A549 (cell line): ENCODE measurements at regions not wholly inside any gene's neighbourhood (a gene's known extent, or its start where the extent isn't known, plus 50 kb on each side); places are given as distances from the start of the nearest gene placed in this dataset.

Experiments
- ATAC-seq, 2 experiments: fragments of 200-7000 bp in 1 of 2; fragments of >200 bp in 1 of 2; cut with Nextera tagmentation in 1 of 2; cut with Tn5 transposase in 1 of 2; 3 replicates each; pipeline versions ENCODE4 v1.8.0 to v1.9.1; 2018 to 2020; ENCODE audit warnings: mild to moderate bottlenecking in 1 of 2, moderate library complexity in 1 of 2
- CTCF ChIA-PET: fragments of 300-600 bp; sonication (Branson Sonifier 250); formaldehyde crosslinking; extraction: SDS; loops from one replicate; lab custom pipeline; 2021; ENCODE audit warnings: antibody characterized with exemption, inconsistent platforms; lab: Yijun Ruan, JAX
- POLR2A ChIA-PET: fragments of 350-600 bp; formaldehyde crosslinking; extraction: SDS; loops from one replicate; lab custom pipeline; 2021; ENCODE audit warnings: antibody characterized with exemption, inconsistent platforms; lab: Yijun Ruan, JAX
- DNase-seq, 2 experiments: peaks; one replicate each; pipeline versions ENCODE4 v3.0.0 to v3.0.0-alpha.2; 2011 to 2016; ENCODE audit warnings: low read depth in 1 of 2, low spot score in 1 of 2
- FAIRE-seq: peaks from 2 replicates; lab custom pipeline; 2011; peaks lifted over from hg19 to GRCh38; lab: Jason Lieb, UNC
- H3K27ac ChIP-seq, 2 experiments: fragments of >200 bp; sonication (Bioruptor Twin); formaldehyde crosslinking; 3 replicates each; pipeline ENCODE4 v1.5.1; 2016 to 2017
- H3K4me1 ChIP-seq: fragments of >200 bp; sonication (Bioruptor Twin); formaldehyde crosslinking; 3 replicates; pipeline ENCODE4 v1.6.1; 2016
- H3K4me2 ChIP-seq: fragments of >200 bp; sonication (Bioruptor Twin); formaldehyde crosslinking; 3 replicates; pipeline ENCODE4 v1.6.1; 2016
- H3K4me3 ChIP-seq: fragments of >200 bp; sonication (Bioruptor Twin); formaldehyde crosslinking; 3 replicates; pipeline ENCODE4 v1.5.1; 2016
- H3K9me3 ChIP-seq: fragments of >200 bp; sonication (Bioruptor Twin); formaldehyde crosslinking; 3 replicates; pipeline ENCODE4 v1.6.1; 2016
- CEBPB ChIP-seq, 2 experiments: fragments of >200 bp in 1 of 2; sonication (Bioruptor Twin) in 1 of 2; formaldehyde crosslinking in 1 of 2; IDR thresholded peaks; 2 replicates each; pipeline ENCODE4 v1.6.1; 2012 to 2016
- CHD2 ChIP-seq: fragments of 150-350 bp; IDR thresholded peaks from 2 replicates; pipeline ENCODE4 v1.6.1; 2014; ENCODE audit warnings: low read length; ENCODE audit not compliant: partially characterized antibody
- EHF ChIP-seq: fragments of 250-450 bp; sonication (Bioruptor Pico); IDR thresholded peaks from 2 replicates; pipeline ENCODE4 v1.5.0; 2020; ENCODE audit warnings: mild to moderate bottlenecking
- EHMT2 ChIP-seq: fragments of 200-600 bp; sonication (generic); IDR thresholded peaks from 2 replicates; pipeline ENCODE4 v1.6.1; 2016; ENCODE audit warnings: antibody characterized with exemption, low read depth, mild to moderate bottlenecking, moderate library complexity
- FOSL2 ChIP-seq, 2 experiments: fragments of 450-650 bp in 1 of 2; fragments of >200 bp in 1 of 2; sonication (Bioruptor Twin) in 1 of 2; formaldehyde crosslinking; IDR thresholded peaks; 2 replicates each; pipeline versions ENCODE4 v1.5.0 to v1.6.1; 2016 to 2020; ENCODE audit warnings: mild to moderate bottlenecking in 1 of 2, moderate library complexity in 1 of 2
- FOXS1 ChIP-seq: fragments of 250-450 bp; sonication (Bioruptor Pico); IDR thresholded peaks from 2 replicates; pipeline ENCODE4 v1.5.0; 2020; ENCODE audit warnings: mild to moderate bottlenecking, moderate library complexity
- GATA3 ChIP-seq: IDR thresholded peaks from 2 replicates; pipeline ENCODE4 v1.6.1; 2012; ENCODE audit warnings: borderline replicate concordance
- HDAC2 ChIP-seq: fragments of 200-600 bp; sonication (generic); IDR thresholded peaks from 2 replicates; pipeline ENCODE4 v1.6.1; 2016
- HEYL ChIP-seq: fragments of 250-450 bp; sonication (Bioruptor Pico); IDR thresholded peaks from 2 replicates; pipeline ENCODE4 v1.8.0; 2021; ENCODE audit warnings: mild to moderate bottlenecking, moderate library complexity
- HOXA7 ChIP-seq: fragments of 250-450 bp; sonication (Bioruptor Pico); IDR thresholded peaks from 2 replicates; pipeline ENCODE4 v1.5.0; 2020; ENCODE audit warnings: mild to moderate bottlenecking, moderate library complexity
- HOXB13 ChIP-seq: fragments of 250-450 bp; sonication (Bioruptor Pico); IDR thresholded peaks from 2 replicates; pipeline ENCODE4 v1.5.0; 2020; ENCODE audit warnings: low read depth, mild to moderate bottlenecking, moderate library complexity
- KDM5A ChIP-seq: fragments of 200-600 bp; sonication (generic); IDR thresholded peaks from 2 replicates; pipeline ENCODE4 v1.6.1; 2016; ENCODE audit warnings: antibody characterized with exemption, mild to moderate bottlenecking
- MAZ ChIP-seq: fragments of 150-350 bp; IDR thresholded peaks from 2 replicates; pipeline ENCODE4 v1.6.1; 2014; ENCODE audit warnings: antibody characterized with exemption, low read depth, low read length, borderline replicate concordance
- NPAS2 ChIP-seq: fragments of 250-450 bp; sonication (Bioruptor Pico); IDR thresholded peaks from 2 replicates; pipeline ENCODE4 v1.8.0; 2022; ENCODE audit warnings: mild to moderate bottlenecking, moderate library complexity, borderline replicate concordance
- POLR2A ChIP-seq: IDR thresholded peaks from 2 replicates; pipeline ENCODE4 v1.6.1; 2012; ENCODE audit warnings: mild to moderate bottlenecking, low read length
- RFX5 ChIP-seq: fragments of 450-650 bp; IDR thresholded peaks from 2 replicates; pipeline ENCODE4 v1.7.1; 2014; ENCODE audit warnings: antibody characterized with exemption, mild to moderate bottlenecking, moderate library complexity
- RNF2 ChIP-seq: fragments of 200-600 bp; sonication (generic); IDR thresholded peaks from 2 replicates; pipeline ENCODE4 v1.6.1; 2016; ENCODE audit warnings: low read depth, mild to moderate bottlenecking, antibody characterized with exemption, moderate library complexity, borderline replicate concordance
- SMC3 ChIP-seq: fragments of >200 bp; sonication (Bioruptor Twin); formaldehyde crosslinking; IDR thresholded peaks from 3 replicates; pipeline ENCODE4 v1.6.1; 2018; ENCODE audit warnings: inconsistent platforms
- TP53 ChIP-seq: fragments of 250-450 bp; sonication (Bioruptor Pico); IDR thresholded peaks from 2 replicates; pipeline ENCODE4 v1.5.0; 2021; ENCODE audit warnings: mild to moderate bottlenecking, moderate library complexity
- WGBS: methylation state at CpG from one replicate; pipeline ENCODE4 v1.1.6; 2017; ENCODE audit errors: missing lambda C conversion rate; 5-methylcytosine and 5-hydroxymethylcytosine counted together
- TF ChIP-seq, protein P1 (sequence below): IDR thresholded peaks from 2 replicates; pipeline ENCODE4 v1.6.1; 2012; ENCODE audit warnings: low read depth, borderline replicate concordance
- TF ChIP-seq, protein P2 (sequence below): fragments of 250-450 bp; sonication (Bioruptor Pico); IDR thresholded peaks from 2 replicates; pipeline ENCODE4 v1.5.0; 2020; ENCODE audit warnings: low read depth, mild to moderate bottlenecking, moderate library complexity
- TF ChIP-seq, protein P3 (sequence below): fragments of 200-600 bp; sonication (generic); IDR thresholded peaks from 2 replicates; pipeline ENCODE4 v1.6.1; 2016; ENCODE audit warnings: antibody characterized with exemption, mild to moderate bottlenecking, moderate library complexity
- TF ChIP-seq, protein P4 (sequence below): fragments of 450-650 bp; IDR thresholded peaks from 2 replicates; pipeline ENCODE4 v1.6.1; 2014; ENCODE audit warnings: antibody characterized with exemption

DNA sequence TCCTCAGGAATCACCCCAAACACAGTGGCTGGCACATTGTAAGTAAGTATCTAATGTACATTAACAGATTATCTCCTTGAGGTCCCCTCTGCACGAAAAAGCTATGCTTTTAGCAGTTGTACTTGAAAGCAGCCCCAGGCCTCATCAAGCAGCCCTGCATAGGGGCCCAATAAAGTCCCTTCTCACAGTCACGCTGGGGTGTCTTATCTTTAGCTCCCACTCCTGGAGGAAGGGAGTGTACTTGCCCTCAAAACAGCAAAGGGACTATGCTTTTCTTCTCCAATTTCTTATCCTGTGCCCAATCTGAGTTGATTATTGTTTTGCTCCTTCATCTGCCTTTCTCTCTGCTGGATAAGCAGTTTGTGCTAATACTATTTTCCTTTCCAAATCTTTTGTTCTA lies 168.8 kb upstream of the PLXNA2 start:
- CTCF ChIA-PET, result no interaction called here
- no peak for ATAC-seq
- Histone ChIP-seq H3K9me3 (no peaks in the 10 kb centered on the region), H3K4me1 (no peaks in the 10 kb centered on the region), H3K27ac (no peak overlapping the region)
- DNase-seq, result no peak
- no peak for FAIRE-seq
- 11% methylated on average over 2 of the region's 2 CpGs for WGBS
- TF ChIP-seq CHD2 (no peak), RFX5 (no peak), MAZ (no peak), GATA3 (no peak), HDAC2 (no peak)
- TF ChIP-seq, all 56 proteins: peak for 0
- H3K4me2 ChIP-seq, result no peak overlapping the region
- H3K4me3 ChIP-seq, result no peak overlapping the region
- POLR2A ChIA-PET, result no interaction called here

DNA sequence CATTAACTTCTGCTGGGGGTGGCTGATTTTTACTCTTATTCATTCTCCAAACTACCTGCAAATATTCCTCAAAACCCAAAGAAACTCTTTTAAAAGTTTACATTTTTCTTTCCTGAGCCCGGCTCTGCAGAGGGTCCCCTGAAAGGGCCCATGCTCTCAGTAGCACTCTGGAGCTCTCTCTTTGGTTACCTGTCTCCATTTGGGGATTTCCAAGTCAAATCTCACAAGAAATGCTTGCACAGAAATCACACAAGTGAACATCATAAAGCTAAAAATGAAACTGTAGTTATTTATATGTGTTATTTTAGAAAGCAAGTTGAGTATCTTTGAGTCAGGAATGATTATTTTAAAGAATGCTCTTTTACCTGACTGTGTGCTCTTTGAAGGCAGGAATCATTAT lies 174.5 kb upstream of the PLXNA2 start:
- Histone ChIP-seq H3K4me1 (no peaks in the 10 kb centered on the region), H3K4me2 (no peak overlapping the region), H3K9me3 (no peaks in the 10 kb centered on the region), H3K27ac (no peak overlapping the region), H3K4me3 (no peak overlapping the region)
- WGBS, result 0% methylated on average over 1 of the region's 1 CpG
- POLR2A ChIA-PET, result no interaction called here
- FAIRE-seq, result no peak
- TF ChIP-seq, protein P1, sequence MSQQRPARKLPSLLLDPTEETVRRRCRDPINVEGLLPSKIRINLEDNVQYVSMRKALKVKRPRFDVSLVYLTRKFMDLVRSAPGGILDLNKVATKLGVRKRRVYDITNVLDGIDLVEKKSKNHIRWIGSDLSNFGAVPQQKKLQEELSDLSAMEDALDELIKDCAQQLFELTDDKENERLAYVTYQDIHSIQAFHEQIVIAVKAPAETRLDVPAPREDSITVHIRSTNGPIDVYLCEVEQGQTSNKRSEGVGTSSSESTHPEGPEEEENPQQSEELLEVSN, result no peak
- TF ChIP-seq RNF2, result no peak
- no peak for TF ChIP-seq HOXB13
- no peak for TF ChIP-seq HOXA7 (CRISPR knock-in tag)
- TF ChIP-seq SMC3, result no peak
- TF ChIP-seq CEBPB (IDR thresholded peaks at IDR 0.05), result no peak
- no peak for TF ChIP-seq POLR2A
- no peak for TF ChIP-seq NPAS2 (CRISPR knock-in tag)
- no peak for TF ChIP-seq TP53
- TF ChIP-seq, protein P2, sequence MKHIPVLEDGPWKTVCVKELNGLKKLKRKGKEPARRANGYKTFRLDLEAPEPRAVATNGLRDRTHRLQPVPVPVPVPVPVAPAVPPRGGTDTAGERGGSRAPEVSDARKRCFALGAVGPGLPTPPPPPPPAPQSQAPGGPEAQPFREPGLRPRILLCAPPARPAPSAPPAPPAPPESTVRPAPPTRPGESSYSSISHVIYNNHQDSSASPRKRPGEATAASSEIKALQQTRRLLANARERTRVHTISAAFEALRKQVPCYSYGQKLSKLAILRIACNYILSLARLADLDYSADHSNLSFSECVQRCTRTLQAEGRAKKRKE (CRISPR knock-in tag), result no peak
- no peak for TF ChIP-seq KDM5A
- no peak for TF ChIP-seq GATA3
- no peak for TF ChIP-seq FOSL2 (IDR thresholded peaks at IDR 0.05)
- TF ChIP-seq FOSL2 (CRISPR knock-in tag; IDR thresholded peaks at IDR 0.05), result no peak
- no peak for TF ChIP-seq HEYL (CRISPR knock-in tag)
- TF ChIP-seq EHF (CRISPR knock-in tag), result no peak
- no peak for TF ChIP-seq FOXS1 (CRISPR knock-in tag)
- TF ChIP-seq, protein P3, sequence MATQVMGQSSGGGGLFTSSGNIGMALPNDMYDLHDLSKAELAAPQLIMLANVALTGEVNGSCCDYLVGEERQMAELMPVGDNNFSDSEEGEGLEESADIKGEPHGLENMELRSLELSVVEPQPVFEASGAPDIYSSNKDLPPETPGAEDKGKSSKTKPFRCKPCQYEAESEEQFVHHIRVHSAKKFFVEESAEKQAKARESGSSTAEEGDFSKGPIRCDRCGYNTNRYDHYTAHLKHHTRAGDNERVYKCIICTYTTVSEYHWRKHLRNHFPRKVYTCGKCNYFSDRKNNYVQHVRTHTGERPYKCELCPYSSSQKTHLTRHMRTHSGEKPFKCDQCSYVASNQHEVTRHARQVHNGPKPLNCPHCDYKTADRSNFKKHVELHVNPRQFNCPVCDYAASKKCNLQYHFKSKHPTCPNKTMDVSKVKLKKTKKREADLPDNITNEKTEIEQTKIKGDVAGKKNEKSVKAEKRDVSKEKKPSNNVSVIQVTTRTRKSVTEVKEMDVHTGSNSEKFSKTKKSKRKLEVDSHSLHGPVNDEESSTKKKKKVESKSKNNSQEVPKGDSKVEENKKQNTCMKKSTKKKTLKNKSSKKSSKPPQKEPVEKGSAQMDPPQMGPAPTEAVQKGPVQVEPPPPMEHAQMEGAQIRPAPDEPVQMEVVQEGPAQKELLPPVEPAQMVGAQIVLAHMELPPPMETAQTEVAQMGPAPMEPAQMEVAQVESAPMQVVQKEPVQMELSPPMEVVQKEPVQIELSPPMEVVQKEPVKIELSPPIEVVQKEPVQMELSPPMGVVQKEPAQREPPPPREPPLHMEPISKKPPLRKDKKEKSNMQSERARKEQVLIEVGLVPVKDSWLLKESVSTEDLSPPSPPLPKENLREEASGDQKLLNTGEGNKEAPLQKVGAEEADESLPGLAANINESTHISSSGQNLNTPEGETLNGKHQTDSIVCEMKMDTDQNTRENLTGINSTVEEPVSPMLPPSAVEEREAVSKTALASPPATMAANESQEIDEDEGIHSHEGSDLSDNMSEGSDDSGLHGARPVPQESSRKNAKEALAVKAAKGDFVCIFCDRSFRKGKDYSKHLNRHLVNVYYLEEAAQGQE, result no peak
- no peak for TF ChIP-seq MAZ
- no peak for TF ChIP-seq EHMT2
- TF ChIP-seq, protein P4, sequence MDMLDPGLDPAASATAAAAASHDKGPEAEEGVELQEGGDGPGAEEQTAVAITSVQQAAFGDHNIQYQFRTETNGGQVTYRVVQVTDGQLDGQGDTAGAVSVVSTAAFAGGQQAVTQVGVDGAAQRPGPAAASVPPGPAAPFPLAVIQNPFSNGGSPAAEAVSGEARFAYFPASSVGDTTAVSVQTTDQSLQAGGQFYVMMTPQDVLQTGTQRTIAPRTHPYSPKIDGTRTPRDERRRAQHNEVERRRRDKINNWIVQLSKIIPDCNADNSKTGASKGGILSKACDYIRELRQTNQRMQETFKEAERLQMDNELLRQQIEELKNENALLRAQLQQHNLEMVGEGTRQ, result no peak
- TF ChIP-seq, all 56 proteins: peak for 0
- CTCF ChIA-PET, result interaction anchor here (1.4 kb wide), 1 partner anchor 830 kb away, joined by 3 read pairs; no protein-coding TSS in a partner anchor
- ATAC-seq (no peak), DNase-seq (no peak)
